K562 (cell line): ENCODE measurements at regions not wholly inside any gene's neighbourhood (a gene's known extent, or its start where the extent isn't known, plus 50 kb on each side); places are given as distances from the start of the nearest gene placed in this dataset.

ENCODE experiments used
- ASH1L ChIP-seq: fragments of 450-650 bp; IDR thresholded peaks from 2 replicates; pipeline ENCODE4 v1.6.1; 2018; ENCODE audit warnings: borderline replicate concordance, mild to moderate bottlenecking, low read depth; ENCODE audit not compliant: partially characterized antibody
- CEBPG ChIP-seq, 3 experiments: fragments of 200-800 bp in 1 of 3; sonication (Bioruptor generic) in 1 of 3; sonication (generic) in 1 of 3; formaldehyde crosslinking in 1 of 3; IDR thresholded peaks in 2 of 3; conservative IDR thresholded peaks in 1 of 3; 2 replicates each; pipeline versions ENCODE4 v1.6.1 to v1.8.0; 2016 to 2022; ENCODE audit warnings: missing compliant biosample characterization in 2 of 3, missing genetic modification characterization in 2 of 3, mild to moderate bottlenecking in 1 of 3, missing genetic modification reagents in 1 of 3
- ELK3 ChIP-seq: fragments of 450-650 bp; formaldehyde crosslinking; IDR thresholded peaks from 2 replicates; pipeline ENCODE4 v1.4.0; 2020; ENCODE audit warnings: mild to moderate bottlenecking
- ESRRA ChIP-seq: fragments of 450-650 bp; IDR thresholded peaks from 2 replicates; pipeline ENCODE4 v1.6.1; 2014; ENCODE audit warnings: low read depth, mild to moderate bottlenecking, moderate library complexity, borderline replicate concordance
- MLX ChIP-seq, 2 experiments: fragments of 450-650 bp in 1 of 2; sonication (generic) in 1 of 2; formaldehyde crosslinking; conservative IDR thresholded peaks; 2 replicates each; pipeline versions ENCODE4 v1.4.0 to v1.8.1; 2020 to 2022; ENCODE audit warnings: mild to moderate bottlenecking in 1 of 2, missing genetic modification reagents in 1 of 2
- NCOA6 ChIP-seq: fragments of 450-650 bp; IDR thresholded peaks from 2 replicates; pipeline ENCODE4 v1.6.1; 2017; ENCODE audit warnings: mild to moderate bottlenecking
- NFRKB ChIP-seq: fragments of 450-650 bp; IDR thresholded peaks from 2 replicates; pipeline ENCODE4 v1.6.1; 2016; ENCODE audit warnings: low read depth
- PBX2 ChIP-seq, 2 experiments: IDR thresholded peaks in 1 of 2; conservative IDR thresholded peaks in 1 of 2; 2 replicates each; pipeline ENCODE4 v1.6.1; 2016; ENCODE audit warnings: low read depth in 2 of 2, mild to moderate bottlenecking in 1 of 2, missing compliant biosample characterization in 1 of 2, missing genetic modification characterization in 1 of 2, moderate library complexity in 1 of 2
- PCBP1 ChIP-seq: fragments of 200-400 bp; formaldehyde crosslinking; IDR thresholded peaks from 2 replicates; pipeline ENCODE4 v1.6.1; 2018; ENCODE audit warnings: mild to moderate bottlenecking, low read depth, low read length; ENCODE audit not compliant: poor library complexity, severe bottlenecking
- PYGO2 ChIP-seq: fragments of 450-650 bp; IDR thresholded peaks from 2 replicates; pipeline ENCODE4 v1.6.1; 2016; ENCODE audit warnings: mild to moderate bottlenecking, missing genetic modification characterization, moderate library complexity, missing compliant biosample characterization
- RREB1 ChIP-seq: fragments of 250-450 bp; sonication (Bioruptor Pico); IDR thresholded peaks from 2 replicates; pipeline ENCODE4 v1.4.0; 2020
- SMARCA5 ChIP-seq: fragments of 450-650 bp; IDR thresholded peaks from 2 replicates; pipeline ENCODE4 v1.6.1; 2016
- SMARCE1 ChIP-seq: fragments of 450-650 bp; IDR thresholded peaks from 2 replicates; pipeline ENCODE4 v1.7.1; 2016; ENCODE audit warnings: mild to moderate bottlenecking
- ZNF134 ChIP-seq: fragments of 250-450 bp; sonication (Bioruptor Pico); conservative IDR thresholded peaks from 2 replicates; pipeline ENCODE4 v1.4.0; 2020
- ZNF3 ChIP-seq: fragments of 250-450 bp; sonication (Bioruptor Pico); IDR thresholded peaks from 2 replicates; pipeline ENCODE4 v1.5.0; 2021; ENCODE audit warnings: mild to moderate bottlenecking, moderate library complexity
- ZNF324 ChIP-seq: fragments of 250-450 bp; sonication (Bioruptor Pico); IDR thresholded peaks from 2 replicates; pipeline ENCODE4 v1.4.0; 2020; ENCODE audit warnings: mild to moderate bottlenecking
- ZNF583 ChIP-seq: fragments of 250-450 bp; sonication (Bioruptor Pico); IDR thresholded peaks from 2 replicates; pipeline ENCODE4 v1.4.0; 2020

GRCh38 chr15:58296276-58296675, 135.5 kb upstream of the LIPC start (continued):
- TF ChIP-seq CEBPG (CRISPR knock-in tag; IDR thresholded peaks at IDR 0.05) (no peak), CEBPG (tag; conservative IDR thresholded peaks at IDR 0.05 in 1 of 2, IDR thresholded peaks at IDR 0.05 in 1 of 2) (no peak), PYGO2 (tag) (no peak), PCBP1 (no peak), ELK3 (CRISPR knock-in tag) (no peak), ZNF583 (CRISPR knock-in tag) (no peak), PBX2 (CRISPR knock-in tag; IDR thresholded peaks at IDR 0.05; ENCODE audit: low read depth) (no peak), PBX2 (tag; conservative IDR thresholded peaks at IDR 0.05; ENCODE audit: low read depth) (0 out of 2 replicates have a peak, but pooled peaks have one; percentile 23), ASH1L (no peak), ZNF3 (no peak), RREB1 (CRISPR knock-in tag) (no peak), SMARCA5 (no peak), ZNF134 (CRISPR knock-in tag) (no peak), MLX (CRISPR knock-in tag; conservative IDR thresholded peaks at IDR 0.05) (no peak), NCOA6 (no peak), SMARCE1 (no peak), NFRKB (no peak), ZNF324 (no peak), ESRRA (no peak)
